Activated CD8-positive, alpha-beta memory T cell treated with anti-CD3 and anti-CD28 coated beads, Interleukin-2, amount 50 U/mL, for 24 hours (primary cell): ENCODE measurements at regions not wholly inside any gene's neighbourhood (a gene's known extent, or its start where the extent isn't known, plus 50 kb on each side); places are given as distances from the start of the nearest gene placed in this dataset.

ENCODE experiments used
- DNase-seq: peaks from one replicate; pipeline ENCODE4 v3.0.0-alpha.2; 2020; ENCODE audit errors: extremely low read depth

DNA sequence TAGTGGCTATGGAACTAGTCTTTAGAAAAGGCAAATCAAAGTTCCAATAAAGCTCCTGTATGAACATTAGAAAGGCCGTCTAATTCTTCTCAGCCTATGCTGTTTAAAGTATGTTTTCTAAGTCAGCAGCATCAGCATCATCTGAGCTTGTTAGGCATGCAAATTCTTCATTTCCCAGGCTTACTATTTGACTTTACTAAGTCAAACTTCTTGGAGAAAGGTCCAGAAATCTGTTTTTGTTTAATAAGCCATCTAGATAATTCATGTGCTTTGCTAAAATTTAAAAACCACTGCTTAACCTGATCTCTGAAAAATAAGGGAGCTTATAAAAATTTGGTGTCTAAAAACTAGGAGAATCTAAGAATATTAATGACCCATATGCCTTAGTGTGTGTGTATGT, 200.2 kb upstream of the SGCD start:
- DNase-seq: no peak

DNA sequence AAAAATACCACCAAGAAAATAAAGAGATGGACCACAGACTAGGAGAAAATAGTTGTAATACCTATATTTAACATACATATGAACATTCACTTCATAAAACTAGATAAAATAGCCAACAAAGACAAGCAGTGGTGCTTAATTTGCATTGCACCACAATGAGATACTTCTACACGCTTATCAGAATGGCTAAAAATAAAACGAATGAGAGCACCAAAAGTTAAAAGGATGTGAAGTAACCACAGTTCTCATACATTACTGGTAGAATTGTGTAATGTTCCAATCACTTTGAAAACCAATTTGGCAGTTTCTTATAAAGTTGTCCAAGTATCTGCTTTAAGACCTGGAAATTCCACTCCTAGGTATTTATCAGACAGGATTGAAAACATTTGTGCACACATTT, 198.9 kb upstream of the SGCD start:
- no peak for DNase-seq

DNA sequence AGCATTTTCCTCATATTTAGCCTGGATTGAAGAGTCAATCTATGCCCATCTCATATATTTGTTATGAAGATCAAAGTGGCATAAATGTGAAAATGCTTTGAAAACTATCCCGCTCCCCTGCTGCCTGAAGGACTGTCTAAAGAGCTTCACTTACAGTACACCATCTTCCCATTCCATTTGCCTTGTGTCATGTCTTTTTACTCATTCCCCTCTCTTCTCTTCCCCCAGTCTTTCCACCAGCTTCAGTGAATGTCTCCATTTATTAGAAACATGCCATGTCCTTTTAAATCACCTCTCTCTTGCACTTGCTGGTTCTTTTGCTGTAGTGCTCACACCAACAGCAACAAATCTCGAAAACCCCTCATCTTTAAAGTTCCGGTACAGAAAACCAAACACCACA, 192.7 kb upstream of the SGCD start:
- DNase-seq: no peak

GRCh38 chr5:156135531-156135930, 191.4 kb upstream of the SGCD start:
- no peak for DNase-seq

DNA sequence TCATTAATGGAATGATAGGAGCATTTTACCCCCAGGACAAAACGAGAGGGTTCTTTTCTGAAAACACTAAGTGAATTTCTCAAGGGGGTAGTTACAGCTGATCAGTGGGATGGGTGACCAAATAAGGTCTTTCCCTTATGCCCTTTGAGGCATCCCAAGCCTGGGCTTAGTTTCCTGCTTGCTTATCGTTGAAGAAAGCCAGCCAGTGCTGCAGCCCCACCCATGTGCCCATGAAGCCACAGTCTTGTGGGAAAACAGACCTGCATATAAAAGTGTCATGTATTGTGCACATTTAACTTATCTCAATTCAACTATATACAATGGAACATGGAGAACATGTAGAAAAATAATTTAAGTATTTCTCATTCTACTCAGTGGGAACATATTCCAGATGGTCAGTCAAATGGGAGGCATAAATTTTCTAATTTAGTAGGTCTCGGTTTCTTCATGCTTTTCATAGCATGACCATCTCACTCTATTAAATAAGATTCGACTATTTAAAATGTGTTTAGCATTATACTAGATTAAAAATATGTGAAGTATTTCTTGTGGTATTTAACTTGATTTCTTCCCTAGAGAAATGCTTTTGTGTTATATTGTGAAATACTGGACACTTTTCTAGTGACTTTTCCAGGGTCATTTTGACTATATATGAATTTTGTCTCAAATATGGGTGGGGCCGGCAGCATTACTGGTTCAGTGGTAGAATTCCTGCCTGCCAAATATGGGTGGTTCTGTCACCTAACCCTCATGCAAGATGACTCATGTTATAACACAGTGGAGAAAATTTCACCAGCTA, 189.7 kb upstream of the SGCD start:
- DNase-seq: no peak

GRCh38 chr5:156142867-156143266, 184.1 kb upstream of the SGCD start:
- DNase-seq: no peak

GRCh38 chr5:156147261-156147943, 179.6 kb upstream of the SGCD start:
- DNase-seq: no peak

DNA sequence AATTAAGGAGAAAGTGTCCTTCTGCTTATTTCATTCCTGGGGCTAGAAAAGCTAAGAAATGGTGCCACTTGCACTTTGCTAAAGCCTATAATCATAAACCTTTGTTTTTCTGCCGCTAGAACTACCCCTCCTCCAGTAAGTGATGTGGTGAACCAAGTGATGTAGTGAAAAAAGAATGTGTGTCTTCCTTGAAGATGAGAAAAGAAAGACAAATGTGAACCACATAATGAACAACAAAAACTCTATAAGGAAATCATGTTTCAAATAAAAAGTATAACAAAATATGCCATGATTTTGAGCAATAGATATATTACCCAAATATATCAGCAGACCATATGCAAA, 179.0 kb upstream of the SGCD start:
- no peak for DNase-seq

DNA sequence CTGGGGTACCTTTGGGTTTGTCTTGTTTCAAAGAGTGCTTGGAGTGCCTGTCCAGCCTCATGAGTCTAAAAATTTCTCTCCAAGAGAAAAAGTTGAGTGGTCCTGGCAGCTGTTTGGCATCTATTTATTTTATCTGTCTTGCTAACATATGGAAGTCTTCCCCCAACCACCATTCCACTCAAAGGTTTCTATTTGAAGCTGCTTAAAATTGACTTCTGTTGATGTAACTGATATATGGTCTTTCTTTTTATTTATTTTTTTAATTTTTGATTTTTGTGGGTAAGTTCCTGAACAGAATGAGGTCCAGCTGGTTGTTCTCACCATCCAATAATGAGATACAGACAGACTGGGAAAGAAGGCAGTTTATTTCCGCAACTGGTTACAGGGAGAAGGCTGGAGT, 178.7 kb upstream of the SGCD start:
- no peak for DNase-seq

DNA sequence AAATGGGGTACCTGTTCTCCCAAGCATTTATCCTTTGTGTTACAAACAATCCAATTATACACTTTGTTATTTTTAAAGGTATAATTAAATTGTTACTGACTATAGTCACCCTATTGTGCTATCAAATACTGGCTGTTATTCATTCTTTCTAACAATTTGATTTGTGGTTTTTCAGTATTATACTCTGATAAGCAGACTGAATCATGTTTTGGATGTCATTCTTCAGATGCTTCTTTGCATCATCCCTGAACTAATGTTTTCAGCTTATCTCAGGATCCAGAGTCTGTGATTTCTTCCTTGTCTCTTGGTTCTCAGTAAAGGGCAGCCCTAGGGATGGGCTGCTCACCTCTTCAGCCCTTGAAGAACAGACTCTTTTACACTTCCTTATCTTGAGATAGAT, 177.8 kb upstream of the SGCD start:
- no peak for DNase-seq

GRCh38 chr5:156153602-156154001, 173.4 kb upstream of the SGCD start:
- DNase-seq: no peak

GRCh38 chr5:156154757-156155156, 172.2 kb upstream of the SGCD start:
- no peak for DNase-seq

DNA sequence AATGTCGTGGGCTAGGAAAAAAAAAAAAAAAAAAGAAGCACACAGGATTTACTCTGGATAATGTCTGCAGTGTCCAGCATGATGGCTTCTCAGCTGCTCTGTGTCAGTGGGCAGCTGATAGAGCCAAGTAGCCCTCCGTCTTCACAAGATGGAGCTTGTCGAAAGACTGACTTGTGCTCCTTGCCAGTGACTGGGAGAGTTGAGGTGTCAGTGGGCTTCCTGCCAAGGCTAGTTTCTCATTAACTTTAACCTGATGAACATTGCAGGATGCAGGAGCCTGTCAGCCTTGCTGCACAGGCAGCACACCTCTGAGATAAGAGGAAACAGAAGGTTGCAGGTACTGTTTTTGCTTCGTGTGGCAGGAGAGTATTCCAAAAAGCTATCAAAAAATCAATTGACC, 171.4 kb upstream of the SGCD start:
- DNase-seq: no peak

DNA sequence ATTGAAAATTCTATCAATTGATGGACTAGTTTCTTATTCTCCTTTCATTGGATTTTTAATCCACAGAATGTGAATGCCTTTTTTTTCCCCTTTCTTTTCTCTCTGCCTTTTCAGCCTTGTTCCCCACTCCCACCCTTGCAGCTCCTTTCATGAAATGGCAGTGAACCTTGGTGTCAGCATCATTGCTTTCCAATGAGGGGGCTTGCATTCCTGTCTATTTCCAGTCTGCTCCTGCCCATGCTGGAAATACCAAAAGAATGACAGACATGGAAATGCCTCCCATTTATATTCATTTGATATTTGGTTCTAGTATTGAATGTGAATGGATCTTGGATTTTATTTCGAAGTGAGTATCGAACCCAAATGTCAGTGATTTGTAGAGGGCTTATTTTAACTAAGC, 162.7 kb upstream of the SGCD start:
- no peak for DNase-seq

DNA sequence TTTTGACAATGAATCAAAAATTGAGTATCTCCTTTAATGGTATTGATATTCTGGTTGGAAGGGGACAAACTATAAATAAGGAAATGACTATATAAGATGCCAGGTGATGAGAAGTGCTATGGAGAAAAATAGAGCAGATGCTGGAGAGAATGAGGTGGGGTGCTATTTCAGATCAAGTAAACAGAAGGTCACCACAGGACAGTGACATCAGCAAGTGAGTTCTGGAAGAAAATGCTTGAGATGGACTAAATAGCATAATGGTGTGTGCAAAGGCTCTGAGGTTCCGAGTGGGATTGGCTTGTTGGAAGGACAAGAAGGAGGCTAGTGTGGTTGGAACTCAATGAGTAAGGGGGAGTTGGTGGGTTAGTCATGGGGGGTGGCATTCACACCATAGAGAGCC, 157.5 kb upstream of the SGCD start:
- no peak for DNase-seq

DNA sequence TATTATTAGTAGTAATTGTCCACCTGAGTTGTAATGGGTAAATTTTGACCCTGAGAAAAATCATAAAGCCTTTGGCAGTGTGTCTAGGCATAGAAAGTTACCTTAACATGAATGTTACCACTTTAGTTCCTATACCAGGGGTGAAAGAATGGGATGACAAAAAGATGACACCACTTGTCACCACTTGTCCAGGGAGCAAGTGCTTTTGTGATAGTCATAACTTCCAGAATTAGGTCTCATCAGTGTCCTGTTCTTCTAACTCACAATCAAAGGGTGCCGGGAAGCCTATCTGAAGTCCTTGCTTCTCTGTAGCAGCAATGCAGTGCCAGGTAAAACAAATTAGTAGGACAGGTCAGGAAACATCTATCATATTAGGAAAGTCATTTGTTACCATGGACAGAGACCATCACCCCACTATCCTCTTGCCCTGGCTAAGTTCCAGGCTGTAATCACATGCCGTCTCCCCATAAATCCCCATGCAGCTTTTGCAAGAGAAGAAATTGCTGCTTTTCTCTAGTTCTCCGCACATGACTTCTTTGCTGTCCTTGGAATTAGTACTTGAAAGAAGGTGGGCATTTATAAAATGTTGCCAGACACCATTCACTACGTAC, 156.5 kb upstream of the SGCD start:
- DNase-seq: no peak

GRCh38 chr5:156174225-156174624, 152.7 kb upstream of the SGCD start:
- no peak for DNase-seq

- DNase-seq: no peak
These were observed 148.8 kb upstream of the SGCD start for GRCh38 chr5:156178117-156178516.

GRCh38 chr5:156181656-156182055, 145.3 kb upstream of the SGCD start:
- no peak for DNase-seq

DNA sequence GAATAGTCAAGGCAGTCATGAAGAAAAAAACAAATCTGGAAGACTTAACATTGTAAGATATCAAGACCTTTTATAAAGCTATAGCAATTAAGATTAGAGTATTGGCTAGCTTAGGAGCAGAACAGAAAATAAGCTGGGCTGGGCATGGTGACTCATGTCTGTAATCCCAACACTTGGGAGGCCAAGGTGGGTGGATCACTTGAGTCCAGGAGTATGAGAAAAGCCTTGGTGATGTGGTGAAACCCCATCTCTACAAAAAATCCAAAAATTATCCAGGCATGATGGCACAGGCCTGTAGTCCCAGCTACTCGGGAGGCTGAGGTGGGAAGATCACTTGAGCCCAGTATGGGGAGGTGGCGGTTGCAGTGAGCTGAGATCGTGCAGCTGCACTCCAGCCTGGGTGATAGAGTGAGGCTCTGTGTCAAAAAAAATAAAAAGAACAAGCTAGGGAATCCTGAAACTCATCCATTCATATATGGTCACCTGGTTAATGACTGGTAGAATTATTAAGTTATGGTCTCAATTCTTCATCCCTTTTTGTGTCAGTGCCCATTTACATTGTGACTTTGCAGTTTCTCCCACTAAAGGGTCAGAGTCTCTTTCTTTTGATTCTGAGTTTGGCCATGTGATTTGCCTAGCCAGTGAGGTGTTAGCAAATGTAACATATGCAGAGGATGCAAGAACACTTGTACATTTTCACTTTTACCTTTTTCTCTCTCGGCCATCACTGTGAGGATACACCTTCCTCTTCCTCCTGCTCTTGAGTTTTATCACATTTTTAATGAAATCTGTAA, 144.6 kb upstream of the SGCD start:
- DNase-seq: no peak

DNA sequence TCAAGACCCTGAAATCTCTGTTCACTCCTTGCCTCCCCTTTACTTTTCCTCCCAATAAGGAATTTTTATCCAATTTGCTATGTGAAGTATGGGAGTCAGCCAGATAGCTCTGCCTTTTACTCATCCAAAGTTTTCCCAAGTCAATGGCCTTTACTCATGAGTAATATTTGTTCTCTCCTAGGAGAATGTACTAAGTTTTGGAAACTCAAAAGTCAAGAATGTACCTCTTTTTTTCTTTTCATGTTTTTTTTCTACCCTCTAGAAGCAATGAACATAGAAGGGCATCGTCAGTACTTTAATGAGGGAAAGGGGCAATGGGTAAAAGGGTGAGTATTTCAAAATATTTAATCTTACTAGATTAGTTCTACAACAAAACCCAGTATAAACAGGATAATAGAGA, 140.2 kb upstream of the SGCD start:
- no peak for DNase-seq

- DNase-seq: no peak
These were observed 138.9 kb upstream of the SGCD start for GRCh38 chr5:156188016-156188415.

GRCh38 chr5:156189628-156190027, 137.3 kb upstream of the SGCD start:
- DNase-seq: no peak
